A673 (cell line): ENCODE measurements at regions not wholly inside any gene's neighbourhood (a gene's known extent, or its start where the extent isn't known, plus 50 kb on each side); places are given as distances from the start of the nearest gene placed in this dataset.

ENCODE experiments used
- EZH2 ChIP-seq: fragments of 200-600 bp; sonication (generic); IDR thresholded peaks from 2 replicates; pipeline ENCODE4 v1.6.1; 2017; ENCODE audit warnings: borderline replicate concordance, low read depth, mild to moderate bottlenecking, mixed read lengths, antibody characterized with exemption, low read length; ENCODE audit not compliant: poor library complexity, severe bottlenecking
- TF ChIP-seq, protein P1 (sequence below): fragments of 300-800, 200-600 bp; sonication (generic); conservative IDR thresholded peaks from 2 replicates; pipeline ENCODE4 v1.5.1; 2017; ENCODE audit warnings: low read depth, mild to moderate bottlenecking, antibody characterized with exemption, low read length, moderate library complexity, mixed read lengths

DNA sequence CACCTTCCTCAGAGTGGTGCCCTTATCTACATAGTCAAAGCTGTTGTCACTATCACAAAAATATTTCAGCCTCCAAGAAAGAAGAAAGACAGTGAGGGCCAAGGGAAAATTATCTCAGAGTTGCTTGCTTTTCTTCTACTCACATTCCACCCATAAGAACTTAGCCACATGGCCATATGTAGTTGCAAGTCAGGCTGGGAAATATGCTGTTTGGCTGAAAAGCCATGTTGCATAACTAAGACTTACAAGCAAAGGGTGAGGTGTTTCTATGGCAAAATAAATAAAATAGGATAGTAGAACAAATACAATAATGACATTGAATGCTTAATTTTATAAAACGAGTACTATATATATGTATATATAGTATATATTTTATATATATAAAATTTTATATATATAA lies 365.9 kb upstream of the PABPC4L start:
- TF ChIP-seq, protein P1, sequence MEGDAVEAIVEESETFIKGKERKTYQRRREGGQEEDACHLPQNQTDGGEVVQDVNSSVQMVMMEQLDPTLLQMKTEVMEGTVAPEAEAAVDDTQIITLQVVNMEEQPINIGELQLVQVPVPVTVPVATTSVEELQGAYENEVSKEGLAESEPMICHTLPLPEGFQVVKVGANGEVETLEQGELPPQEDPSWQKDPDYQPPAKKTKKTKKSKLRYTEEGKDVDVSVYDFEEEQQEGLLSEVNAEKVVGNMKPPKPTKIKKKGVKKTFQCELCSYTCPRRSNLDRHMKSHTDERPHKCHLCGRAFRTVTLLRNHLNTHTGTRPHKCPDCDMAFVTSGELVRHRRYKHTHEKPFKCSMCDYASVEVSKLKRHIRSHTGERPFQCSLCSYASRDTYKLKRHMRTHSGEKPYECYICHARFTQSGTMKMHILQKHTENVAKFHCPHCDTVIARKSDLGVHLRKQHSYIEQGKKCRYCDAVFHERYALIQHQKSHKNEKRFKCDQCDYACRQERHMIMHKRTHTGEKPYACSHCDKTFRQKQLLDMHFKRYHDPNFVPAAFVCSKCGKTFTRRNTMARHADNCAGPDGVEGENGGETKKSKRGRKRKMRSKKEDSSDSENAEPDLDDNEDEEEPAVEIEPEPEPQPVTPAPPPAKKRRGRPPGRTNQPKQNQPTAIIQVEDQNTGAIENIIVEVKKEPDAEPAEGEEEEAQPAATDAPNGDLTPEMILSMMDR = no peak
- TF ChIP-seq EZH2 = no peak
